KG1 (cell line): ENCODE measurements at regions not wholly inside any gene's neighbourhood (a gene's known extent, or its start where the extent isn't known, plus 50 kb on each side); places are given as distances from the start of the nearest gene placed in this dataset.
A peak's percentile ranks its signal among the peaks of the same experiment; 100 is the strongest.
"Not testable (repeated sequence)": the region's sequence is repeated elsewhere in the genome, so short reads cannot be mapped to it uniquely, and the experiment has no call there.

Experiments used
- DNase-seq: peaks from one replicate; lab custom pipeline; 2025; lab: John Stamatoyannopoulos, UW

DNA sequence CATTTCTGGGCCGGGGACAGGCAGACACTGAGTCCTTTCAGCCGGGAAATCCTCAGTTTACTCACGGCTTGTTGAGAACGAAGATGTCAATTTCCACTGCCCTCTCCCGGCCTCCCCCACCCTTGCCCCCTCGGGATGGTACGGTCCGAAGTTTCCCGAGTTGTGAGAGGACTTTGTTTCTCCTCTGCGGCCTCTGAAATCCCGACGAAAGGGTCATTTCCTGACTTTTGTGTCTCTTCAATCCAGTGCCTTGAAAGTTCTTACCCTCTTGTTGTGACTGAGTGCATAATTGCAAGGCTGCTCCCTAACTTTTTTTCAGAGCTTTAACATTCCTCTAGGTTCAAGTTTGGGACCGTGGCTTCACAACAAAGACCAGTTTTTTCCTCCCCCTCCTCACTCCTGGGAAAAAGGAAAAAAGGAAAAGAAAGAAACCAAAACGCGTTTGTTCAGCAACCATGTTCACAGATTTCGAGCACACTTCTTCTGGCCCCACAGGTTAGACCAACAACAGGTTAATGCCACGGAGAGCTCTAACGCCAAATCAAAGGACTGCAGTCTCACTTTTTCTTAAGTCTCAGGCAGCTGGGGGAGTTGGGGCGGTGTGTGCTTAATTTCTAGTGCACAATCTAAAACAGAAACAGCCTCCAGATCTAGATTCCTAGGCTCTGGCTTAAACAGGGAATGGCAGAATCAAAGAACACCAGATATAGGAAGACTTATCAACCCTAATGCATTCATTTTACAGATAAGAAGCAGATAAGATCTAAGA lies 138.9 kb downstream of the TMCO5A start:
- DNase-seq: no peak

DNA sequence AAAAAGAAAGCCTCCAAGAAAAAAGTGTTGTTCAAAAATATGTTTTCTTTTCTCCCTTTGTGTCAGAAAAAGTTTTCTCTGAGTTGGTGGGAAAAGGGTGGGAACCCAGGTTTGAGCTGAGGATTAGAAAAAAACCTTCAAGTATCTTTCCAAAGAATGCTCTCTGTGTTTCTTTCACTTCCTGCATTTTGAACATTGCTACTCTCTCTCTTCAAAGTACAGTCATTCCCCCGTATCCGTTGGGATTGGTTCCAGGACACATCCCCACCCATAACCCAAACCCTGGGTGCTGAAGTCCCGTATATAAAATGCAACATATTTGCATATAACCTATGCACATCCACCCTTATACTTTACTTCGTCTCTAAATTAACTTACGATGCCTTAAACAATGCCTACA lies 139.6 kb downstream of the TMCO5A start:
- DNase-seq: no peak

DNA sequence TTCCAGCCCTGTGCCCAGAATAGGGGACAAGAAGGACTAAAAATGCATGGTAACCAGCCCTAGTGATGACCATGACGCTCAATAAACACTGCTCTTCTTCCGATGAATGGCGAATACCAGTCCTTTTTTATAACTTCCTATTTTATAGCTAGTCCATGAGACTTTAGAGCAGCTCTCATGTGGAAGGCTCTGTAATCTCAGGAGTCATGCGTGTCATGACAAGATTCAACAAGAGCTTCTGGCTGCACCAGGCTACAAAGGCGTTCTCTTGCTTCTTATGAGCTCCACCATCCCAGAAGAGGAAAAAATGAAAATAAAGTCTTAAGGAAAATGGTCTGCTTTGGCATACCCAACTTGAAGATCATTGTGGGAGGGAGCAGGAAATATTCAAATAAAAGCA lies 141.0 kb downstream of the TMCO5A start:
- DNase-seq: no peak

DNA sequence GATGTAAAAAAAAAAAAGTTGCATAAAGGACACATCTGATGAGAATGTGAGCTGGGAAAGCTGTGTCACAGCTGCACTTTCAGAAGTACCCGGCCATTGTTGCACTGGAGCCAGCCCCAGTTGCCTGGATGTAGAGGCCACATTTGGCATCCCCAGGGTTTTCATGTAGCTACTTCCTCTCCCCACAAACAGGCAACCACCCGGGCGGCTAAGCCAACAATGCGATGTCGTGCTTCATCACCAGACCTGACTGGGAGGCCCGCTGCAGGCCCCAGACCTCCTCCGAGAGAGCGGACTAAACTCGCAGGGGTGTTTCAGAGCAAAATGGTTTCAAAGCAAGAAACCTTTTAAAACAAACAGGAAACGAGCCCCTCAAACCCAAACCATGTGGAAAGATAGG lies 142.3 kb downstream of the TMCO5A start:
- DNase-seq: no peak

DNA sequence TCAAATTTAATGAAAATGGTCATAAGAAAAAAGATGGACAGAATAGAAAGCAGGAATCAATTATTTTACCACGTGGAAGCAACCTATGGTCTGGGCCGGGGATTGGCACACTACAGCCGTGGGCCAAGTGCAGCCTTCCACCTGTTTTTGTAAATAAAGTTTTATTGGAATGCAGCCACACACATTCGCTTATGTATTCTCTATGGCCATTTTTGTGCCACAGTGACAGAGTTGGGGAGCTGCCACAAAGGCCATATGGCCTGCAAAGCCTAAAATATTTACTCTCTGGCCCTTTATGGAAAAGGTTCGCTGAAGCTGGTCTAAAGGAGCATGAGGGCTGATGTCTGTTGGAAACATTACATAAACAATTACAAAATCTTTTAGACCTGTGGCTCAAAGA lies 144.8 kb downstream of the TMCO5A start:
- DNase-seq: no peak

- DNase-seq: no peak
These were observed 146.3 kb downstream of the TMCO5A start for GRCh38 chr15:38080651-38081275.

GRCh38 chr15:38084289-38084688 lies 149.8 kb downstream of the TMCO5A start:
- DNase-seq: peak; percentile 21

GRCh38 chr15:38085114-38085513 lies 150.7 kb downstream of the TMCO5A start:
- DNase-seq: no peak

DNA sequence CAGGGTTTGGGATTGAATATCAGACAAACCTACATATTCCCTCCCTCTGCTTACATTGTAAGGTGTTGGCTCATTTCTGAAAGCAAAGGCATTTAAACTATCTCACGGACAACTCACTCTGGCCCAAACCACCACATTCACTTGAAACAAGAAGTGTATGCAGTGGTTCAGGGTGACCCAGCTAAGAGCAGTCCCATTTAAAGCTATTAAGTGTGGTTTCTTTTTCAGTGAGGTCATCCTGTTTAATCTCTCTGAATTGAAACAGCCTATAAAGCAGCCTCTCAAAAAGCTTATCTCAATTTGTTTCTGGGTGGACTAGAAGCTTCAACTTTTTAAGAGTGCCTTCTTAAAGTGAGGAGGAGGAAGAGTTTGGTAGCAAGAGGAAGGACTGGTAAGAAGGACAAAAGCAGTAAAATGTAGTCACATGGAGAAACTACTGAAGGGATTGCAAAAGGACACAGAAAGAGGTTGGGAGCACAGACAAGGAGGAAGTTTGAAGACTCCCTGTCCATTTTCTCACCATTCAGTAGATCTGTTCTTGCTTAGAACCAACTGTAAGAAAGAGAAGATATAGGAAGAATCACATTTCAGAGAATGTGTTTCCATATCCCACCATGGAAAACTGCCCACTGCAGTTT lies 151.6 kb downstream of the TMCO5A start:
- DNase-seq: no peak

- DNase-seq: no peak
These were observed 152.2 kb downstream of the TMCO5A start for GRCh38 chr15:38086611-38087010.

DNA sequence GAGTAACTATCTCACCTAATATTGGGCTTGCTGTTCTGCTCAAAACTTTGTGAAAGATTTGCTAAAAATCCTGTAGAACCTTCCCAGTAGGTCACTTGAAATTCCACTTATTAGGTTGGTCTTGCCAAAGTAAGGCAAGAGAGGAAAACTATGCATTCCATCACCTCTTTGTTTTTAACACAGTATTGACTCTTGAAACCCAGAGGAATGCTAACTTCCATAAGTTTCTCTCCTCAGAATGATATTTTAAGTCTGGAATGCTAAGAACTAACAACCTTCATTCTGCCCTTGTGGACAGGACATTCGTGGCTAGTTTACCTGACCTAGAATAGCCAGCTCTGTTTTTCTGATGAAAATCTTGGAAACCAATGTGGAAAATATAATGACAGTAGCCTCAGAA lies 154.5 kb downstream of the TMCO5A start:
- no peak for DNase-seq

- no peak for DNase-seq
These were observed 155.8 kb downstream of the TMCO5A start for GRCh38 chr15:38090223-38090622.

DNA sequence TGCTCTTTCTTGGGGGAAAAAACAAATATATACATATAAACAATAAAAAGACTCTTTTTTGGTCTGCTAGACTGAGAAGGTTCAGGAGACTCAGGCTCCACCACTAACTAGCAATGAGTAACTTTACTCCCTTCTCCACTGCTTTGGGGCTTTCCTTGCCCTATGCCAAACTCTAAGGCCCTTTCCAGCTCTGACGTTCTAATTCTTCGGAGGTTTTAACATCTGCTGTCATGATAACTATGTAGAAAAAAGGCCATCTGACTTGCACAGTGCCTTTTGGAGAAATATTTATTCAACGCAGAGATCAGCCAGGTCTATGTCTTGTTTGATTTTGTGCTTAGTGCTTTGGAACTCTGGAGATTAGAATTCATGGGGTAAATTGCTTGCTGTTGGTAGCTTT lies 156.2 kb downstream of the TMCO5A start:
- no peak for DNase-seq

DNA sequence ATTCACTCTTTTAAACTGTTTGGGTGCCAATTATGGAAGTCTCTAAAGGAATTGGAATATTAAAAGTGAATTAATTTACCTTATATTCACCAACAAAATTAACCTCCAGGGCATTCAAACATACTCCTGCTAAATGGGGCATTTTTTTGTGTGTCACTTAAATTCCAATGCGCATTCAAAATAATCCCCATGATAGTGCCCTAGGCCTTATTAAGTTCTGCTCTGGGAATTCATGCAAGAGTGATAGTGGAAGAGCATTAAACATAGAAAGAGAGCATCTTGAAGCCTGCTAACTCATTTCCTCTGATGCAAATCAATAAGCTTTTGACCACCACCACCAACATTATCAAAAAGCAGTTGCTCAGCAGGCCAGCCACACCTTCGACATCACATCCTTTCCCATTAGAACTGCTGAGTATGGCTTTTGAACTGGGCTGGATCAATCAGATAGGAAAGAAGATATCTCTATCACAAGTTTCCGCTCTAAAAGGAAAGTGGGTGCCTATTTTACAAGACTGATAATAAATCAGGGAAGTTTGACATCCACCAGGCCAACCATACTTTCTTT lies 156.7 kb downstream of the TMCO5A start:
- DNase-seq: no peak

GRCh38 chr15:38093931-38094330 lies 158.7 kb upstream of the SPRED1 start:
- no peak for DNase-seq

- DNase-seq: no peak
These were observed 149.7 kb upstream of the SPRED1 start for GRCh38 chr15:38102972-38103371.

- DNase-seq: no peak
These were observed 149.1 kb upstream of the SPRED1 start for GRCh38 chr15:38103564-38103963.

GRCh38 chr15:38111070-38111469 lies 141.6 kb upstream of the SPRED1 start:
- DNase-seq: no peak

GRCh38 chr15:38112406-38112805 lies 140.2 kb upstream of the SPRED1 start:
- no peak for DNase-seq

- no peak for DNase-seq
These were observed 137.5 kb upstream of the SPRED1 start for GRCh38 chr15:38115121-38115520.

- DNase-seq: no peak
These were observed 134.9 kb upstream of the SPRED1 start for GRCh38 chr15:38117781-38118180.

GRCh38 chr15:38119865-38120264 lies 132.8 kb upstream of the SPRED1 start:
- not testable (repeated sequence) for DNase-seq

- DNase-seq: no peak
These were observed 125.3 kb upstream of the SPRED1 start for GRCh38 chr15:38127306-38127771.
